GM19468 (cell line): ENCODE measurements at regions not wholly inside any gene's neighbourhood (a gene's known extent, or its start where the extent isn't known, plus 50 kb on each side); places are given as distances from the start of the nearest gene placed in this dataset.
"Not testable (repeated sequence)": the region's sequence is repeated elsewhere in the genome, so short reads cannot be mapped to it uniquely, and the experiment has no call there.

Experiments used
- ATAC-seq: cut with Tn5 transposase; IDR thresholded peaks from one replicate; pipeline ENCODE4 v1.9.1; 2021; ENCODE audit warnings: mild to moderate bottlenecking, moderate library complexity, moderate number of reproducible peaks; ENCODE audit not compliant: unreplicated experiment; ENCODE audit errors: extremely low read depth

DNA sequence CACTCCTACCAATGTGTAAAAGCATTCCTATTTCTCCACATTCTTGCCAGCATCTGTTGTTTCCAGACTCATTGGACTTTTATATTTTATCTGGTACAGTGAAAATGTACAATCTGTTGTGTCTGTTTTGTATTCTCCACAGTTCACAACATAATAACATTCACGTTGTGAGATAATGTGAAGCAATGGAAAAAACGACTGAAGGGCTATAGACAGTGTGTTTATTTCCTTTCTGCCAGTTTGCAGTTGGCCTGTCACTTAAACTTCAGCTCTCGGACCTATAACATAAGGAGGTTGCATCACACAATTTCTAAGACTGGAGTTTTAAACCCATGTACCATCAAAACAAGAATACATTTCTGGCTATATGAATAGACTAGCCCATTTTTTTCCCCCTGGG is 965.5 kb upstream of the ATXN8OS start:
- no peak for ATAC-seq

- no peak for ATAC-seq
Measured at GRCh38 chr13:69124996-69125395, 982.6 kb upstream of the ATXN8OS start.

GRCh38 chr13:69109891-69110525 is 997.6 kb upstream of the ATXN8OS start:
- ATAC-seq = no peak

- no peak for ATAC-seq
Measured at GRCh38 chr13:69108486-69108885, 999.1 kb upstream of the ATXN8OS start.

- no peak for ATAC-seq
Measured at GRCh38 chr13:69107436-69107835, 1000.2 kb upstream of the ATXN8OS start.

- ATAC-seq = no peak
Measured at GRCh38 chr13:69101841-69102240, 1005.8 kb upstream of the ATXN8OS start.

GRCh38 chr13:69094485-69094884 is 1013.1 kb upstream of the ATXN8OS start:
- ATAC-seq = no peak

DNA sequence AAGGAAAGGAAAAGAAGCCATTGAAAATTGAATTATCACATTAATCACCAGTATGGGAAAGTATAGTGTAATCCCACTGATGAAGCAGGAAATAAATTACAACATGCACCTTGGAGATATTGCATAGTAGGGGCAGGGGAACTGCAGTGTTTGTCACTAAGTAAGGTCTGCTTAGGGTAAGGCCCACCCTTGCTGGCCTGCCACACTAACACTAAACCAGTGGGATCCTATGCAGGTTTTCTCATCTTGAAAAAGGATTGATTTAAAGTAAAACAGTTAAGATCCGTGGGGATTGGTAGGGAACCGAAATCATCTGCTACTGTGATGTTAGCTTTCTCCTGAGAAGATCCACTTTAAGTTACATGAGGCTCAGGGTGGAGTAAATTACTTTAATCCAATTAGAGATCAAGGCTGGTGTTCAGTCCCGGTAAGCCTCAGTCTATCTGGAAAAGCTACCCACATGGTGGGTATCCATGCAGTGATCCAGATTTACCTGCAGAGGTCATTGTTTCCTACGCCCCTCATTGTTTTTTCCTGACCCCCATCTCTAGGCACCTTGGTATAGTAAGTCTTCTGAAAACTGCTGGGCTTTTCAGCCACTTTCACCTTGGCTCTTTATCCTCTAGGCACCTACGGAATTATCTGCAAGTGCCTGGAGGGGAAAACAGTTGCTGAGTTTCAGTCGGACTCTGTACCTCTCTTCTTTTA is 1014.9 kb upstream of the ATXN8OS start:
- ATAC-seq = no peak

DNA sequence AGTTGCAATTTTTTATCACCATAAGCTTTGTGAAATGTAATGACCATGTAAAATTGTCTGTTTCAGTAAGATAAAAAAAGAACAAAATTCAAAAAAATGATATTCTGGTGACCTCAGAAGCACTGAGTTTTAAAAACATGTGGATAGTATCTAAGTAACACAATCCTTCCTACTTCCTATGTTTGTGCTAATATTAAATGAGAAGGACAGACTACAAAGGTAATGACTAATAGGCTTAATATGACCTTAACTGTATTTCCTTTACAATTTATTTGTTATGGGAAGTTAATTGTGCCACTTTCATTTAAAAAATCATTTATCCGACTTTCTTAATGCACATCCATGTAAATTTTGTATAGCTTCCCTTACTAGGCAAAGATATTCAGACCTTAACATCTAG is 1030.4 kb upstream of the ATXN8OS start:
- no peak for ATAC-seq

DNA sequence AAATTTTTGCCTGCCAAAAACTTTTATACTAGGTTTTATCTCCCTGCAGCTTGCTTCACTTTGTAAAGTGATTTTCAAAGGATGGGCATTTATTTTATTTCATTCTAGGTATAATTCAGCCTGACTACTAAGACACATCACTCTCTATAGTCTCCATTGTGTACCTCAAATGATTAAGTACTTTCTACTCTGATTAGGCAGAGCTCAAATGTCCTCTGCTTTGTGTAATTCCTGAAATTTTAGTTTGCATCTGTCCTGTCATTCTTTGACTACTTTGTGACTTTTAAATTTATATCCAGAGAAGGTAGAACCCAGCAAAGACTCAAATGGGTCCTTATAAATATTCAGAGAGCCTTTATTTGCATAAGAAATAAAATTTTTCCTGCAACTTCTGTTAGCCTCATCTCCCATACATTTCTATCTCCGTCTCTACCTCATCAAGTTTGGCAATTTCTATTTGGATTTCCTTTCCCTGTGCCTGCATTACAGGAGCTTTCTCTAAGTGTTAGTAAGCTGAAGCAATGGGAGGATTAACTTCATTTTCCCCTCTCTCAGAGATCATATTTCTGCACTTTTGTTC is 1038.0 kb upstream of the ATXN8OS start:
- ATAC-seq = no peak

- no peak for ATAC-seq
Measured at GRCh38 chr13:69050696-69051095, 1056.9 kb upstream of the ATXN8OS start.

DNA sequence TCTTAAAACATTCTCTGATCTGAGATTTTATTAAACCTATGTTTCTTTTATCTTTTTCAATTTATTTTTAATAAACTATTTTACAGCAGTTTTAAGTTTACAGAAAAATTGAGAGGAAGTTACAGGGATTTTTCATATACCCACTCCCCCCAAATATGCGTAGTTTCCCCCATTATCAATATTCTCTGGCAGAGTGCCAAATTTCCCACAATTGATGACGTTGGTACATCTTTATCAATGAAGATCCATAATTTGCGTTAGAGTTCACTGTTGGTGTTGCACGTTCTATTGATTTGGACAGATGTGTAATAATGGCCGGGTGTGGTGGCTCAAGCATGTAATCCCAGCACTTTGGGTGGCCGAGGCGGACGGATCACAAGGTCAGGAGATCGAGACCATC is 1063.0 kb upstream of the ATXN8OS start:
- no peak for ATAC-seq

GRCh38 chr13:69040898-69041297 is 1066.7 kb upstream of the ATXN8OS start:
- no peak for ATAC-seq

DNA sequence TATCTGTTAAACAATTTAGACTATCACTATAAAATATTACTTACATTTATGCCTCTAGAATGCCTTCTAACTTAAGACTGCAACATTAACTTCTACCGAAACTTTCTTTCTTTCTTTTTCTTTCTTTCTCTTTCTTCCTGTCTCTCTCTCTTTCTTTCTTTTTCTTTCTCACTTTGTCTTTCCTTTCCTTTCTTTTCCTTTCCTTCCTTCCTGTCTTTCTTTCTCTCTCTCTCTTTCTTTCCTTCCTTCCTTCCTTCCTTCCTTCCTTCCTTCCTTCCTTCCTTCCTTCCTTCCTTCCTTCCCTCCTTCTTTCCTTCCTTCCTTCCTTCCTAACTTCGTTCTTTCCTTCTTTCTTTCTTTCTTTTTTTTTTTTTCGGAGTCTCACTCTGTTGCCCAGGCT is 1071.9 kb upstream of the ATXN8OS start:
- ATAC-seq = no peak

DNA sequence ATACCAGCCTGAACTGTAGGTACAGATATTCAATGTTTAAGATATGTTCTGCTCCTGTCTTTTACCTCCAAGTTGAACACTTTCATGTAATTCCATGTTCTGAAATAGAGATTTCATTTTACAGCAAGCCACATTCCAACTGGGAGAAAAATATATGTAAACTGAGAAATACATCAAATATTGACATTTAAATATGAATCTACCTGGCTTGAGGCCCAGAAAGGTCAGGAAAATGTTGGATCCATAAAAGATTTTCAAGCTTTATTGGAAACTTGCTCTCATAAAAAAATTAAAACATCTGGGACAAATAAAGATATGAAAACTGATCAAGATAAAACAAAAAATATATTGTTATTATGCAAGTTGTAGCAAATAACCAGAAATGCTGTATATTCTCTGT is 1078.7 kb upstream of the ATXN8OS start:
- no peak for ATAC-seq

DNA sequence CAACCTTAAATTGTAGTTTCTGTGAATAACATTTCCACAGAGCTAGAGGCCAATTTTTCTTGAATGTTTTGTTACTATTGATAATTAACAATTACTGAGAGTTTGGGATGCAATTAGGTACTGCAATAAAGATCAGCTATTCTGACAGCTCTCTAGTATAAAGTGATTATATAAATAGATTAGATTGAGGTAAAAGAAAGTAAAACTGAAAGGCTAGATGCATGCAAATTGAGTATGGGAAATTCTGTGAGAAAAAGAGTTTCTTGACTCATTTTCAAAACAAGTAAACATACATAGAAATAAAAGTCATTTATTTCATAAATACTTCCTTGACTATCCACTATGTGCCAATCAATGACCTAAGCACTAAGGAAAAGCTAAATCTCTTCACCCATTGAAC is 1087.5 kb upstream of the ATXN8OS start:
- no peak for ATAC-seq

- not testable (repeated sequence) for ATAC-seq
Measured at GRCh38 chr13:69018173-69018572, 1089.5 kb upstream of the ATXN8OS start.

- ATAC-seq = no peak
Measured at GRCh38 chr13:69010789-69011188, 1096.8 kb upstream of the ATXN8OS start.

DNA sequence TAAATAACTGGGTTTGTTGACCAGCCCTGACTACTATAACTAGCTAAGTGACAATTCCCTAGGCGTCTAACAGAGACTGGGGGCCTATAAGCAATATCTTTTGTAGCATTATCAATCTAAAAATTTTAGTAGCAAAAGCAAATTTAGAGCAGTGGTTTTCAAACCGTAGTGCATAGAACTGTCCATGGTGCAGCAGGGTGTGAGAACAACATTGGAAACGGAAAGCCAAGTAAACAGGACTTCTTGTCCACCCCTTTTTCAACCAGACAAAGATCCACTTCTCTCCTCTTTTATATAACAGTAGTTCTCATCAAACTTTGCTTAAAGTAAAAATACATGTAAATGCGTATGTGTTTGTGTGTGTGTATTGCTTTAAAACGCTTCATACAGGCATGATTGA is 1099.1 kb upstream of the ATXN8OS start:
- ATAC-seq = no peak

- ATAC-seq = no peak
Measured at GRCh38 chr13:68998056-68998455, 1109.6 kb upstream of the ATXN8OS start.

DNA sequence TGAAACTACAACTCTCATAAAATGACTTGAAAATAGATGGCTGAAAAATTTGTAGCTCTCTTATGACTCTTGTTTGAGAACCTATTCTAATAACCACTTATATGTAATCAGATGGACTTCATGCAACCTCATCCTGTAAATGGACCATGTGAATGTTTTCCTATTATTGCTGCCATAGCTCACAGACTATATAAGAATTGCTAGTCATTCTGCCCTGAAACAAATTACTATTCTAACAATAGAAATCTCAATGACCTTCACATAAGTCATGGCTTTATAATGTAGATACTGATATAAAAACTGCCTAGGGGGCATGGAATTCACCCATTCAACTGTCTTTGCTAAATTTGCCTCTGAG is 1111.0 kb upstream of the ATXN8OS start:
- no peak for ATAC-seq
